Suprapubic skin (tissue), 3 donors: ENCODE measurements at regions not wholly inside any gene's neighbourhood (a gene's known extent, or its start where the extent isn't known, plus 50 kb on each side); places are given as distances from the start of the nearest gene placed in this dataset.

Experiments used
- POLR2AphosphoS5 ChIP-seq, 3 donors: sonication (generic); formaldehyde crosslinking; IDR thresholded peaks; one replicate each; pipeline ENCODE4 v1.6.1; 2017; ENCODE audit warnings: antibody characterized with exemption in 3 of 3
- TF ChIP-seq, protein P1 (sequence below), 2 donors: fragments of 200-600 bp in 1 of 2; fragments of 450-650 bp in 1 of 2; sonication (generic) in 1 of 2; IDR thresholded peaks; one replicate each; pipeline ENCODE4 v1.5.1; 2016 to 2019; ENCODE audit warnings: antibody characterized with exemption in 2 of 2, mild to moderate bottlenecking in 1 of 2, moderate library complexity in 1 of 2

- no peak for TF ChIP-seq POLR2AphosphoS5 (IDR thresholded peaks at IDR 0.05)
- TF ChIP-seq, protein P1, sequence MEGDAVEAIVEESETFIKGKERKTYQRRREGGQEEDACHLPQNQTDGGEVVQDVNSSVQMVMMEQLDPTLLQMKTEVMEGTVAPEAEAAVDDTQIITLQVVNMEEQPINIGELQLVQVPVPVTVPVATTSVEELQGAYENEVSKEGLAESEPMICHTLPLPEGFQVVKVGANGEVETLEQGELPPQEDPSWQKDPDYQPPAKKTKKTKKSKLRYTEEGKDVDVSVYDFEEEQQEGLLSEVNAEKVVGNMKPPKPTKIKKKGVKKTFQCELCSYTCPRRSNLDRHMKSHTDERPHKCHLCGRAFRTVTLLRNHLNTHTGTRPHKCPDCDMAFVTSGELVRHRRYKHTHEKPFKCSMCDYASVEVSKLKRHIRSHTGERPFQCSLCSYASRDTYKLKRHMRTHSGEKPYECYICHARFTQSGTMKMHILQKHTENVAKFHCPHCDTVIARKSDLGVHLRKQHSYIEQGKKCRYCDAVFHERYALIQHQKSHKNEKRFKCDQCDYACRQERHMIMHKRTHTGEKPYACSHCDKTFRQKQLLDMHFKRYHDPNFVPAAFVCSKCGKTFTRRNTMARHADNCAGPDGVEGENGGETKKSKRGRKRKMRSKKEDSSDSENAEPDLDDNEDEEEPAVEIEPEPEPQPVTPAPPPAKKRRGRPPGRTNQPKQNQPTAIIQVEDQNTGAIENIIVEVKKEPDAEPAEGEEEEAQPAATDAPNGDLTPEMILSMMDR (IDR thresholded peaks at IDR 0.05) = no peak
Observed at GRCh38 chr12:127539226-127539858, 727.6 kb upstream of the TMEM132C start.
